ENCODE measurements at regions not wholly inside any gene's neighbourhood (a gene's known extent, or its start where the extent isn't known, plus 50 kb on each side); places are given as distances from the start of the nearest gene placed in this dataset.

GRCh38 chrX:104307341-104307740 is 52.6 kb upstream of the ESX1 start:
- TF ChIP-seq FOXA1 (IDR thresholded peaks at IDR 0.05): no peak
- TF ChIP-seq SP1 (IDR thresholded peaks at IDR 0.05): no peak

Measured in HEK293T (cell line).